MV-4-11 (cell line): ENCODE measurements at regions not wholly inside any gene's neighbourhood (a gene's known extent, or its start where the extent isn't known, plus 50 kb on each side); places are given as distances from the start of the nearest gene placed in this dataset.

ENCODE experiments used
- DNase-seq: peaks from one replicate; lab custom pipeline; 2025; lab: John Stamatoyannopoulos, UW

- DNase-seq = no peak
Observed at GRCh38 chr18:43642727-43643330, 365.5 kb upstream of the SYT4 start.

- no peak for DNase-seq
Observed at GRCh38 chr18:43648002-43648401, 370.7 kb upstream of the SYT4 start.

GRCh38 chr18:43649649-43650357, 372.5 kb upstream of the SYT4 start:
- DNase-seq = no peak

GRCh38 chr18:43650426-43650825, 373.1 kb upstream of the SYT4 start:
- DNase-seq = no peak

GRCh38 chr18:43651057-43651456, 373.8 kb upstream of the SYT4 start:
- DNase-seq = no peak

GRCh38 chr18:43656547-43656946, 379.3 kb upstream of the SYT4 start:
- DNase-seq = no peak

- peak; percentile 1 for DNase-seq
Observed at GRCh38 chr18:43661570-43661969, 384.3 kb upstream of the SYT4 start.

- no peak for DNase-seq
Observed at GRCh38 chr18:43662657-43663056, 385.4 kb upstream of the SYT4 start.

GRCh38 chr18:43663159-43663558, 385.9 kb upstream of the SYT4 start:
- DNase-seq = no peak

GRCh38 chr18:43664487-43665008, 387.3 kb upstream of the SYT4 start:
- DNase-seq = no peak

GRCh38 chr18:43665105-43665788, 388.0 kb upstream of the SYT4 start:
- DNase-seq = no peak

- no peak for DNase-seq
Observed at GRCh38 chr18:43668866-43669265, 391.6 kb upstream of the SYT4 start.

- DNase-seq = no peak
Observed at GRCh38 chr18:43671431-43671830, 394.1 kb upstream of the SYT4 start.

- no peak for DNase-seq
Observed at GRCh38 chr18:43680096-43680495, 402.8 kb upstream of the SYT4 start.

- no peak for DNase-seq
Observed at GRCh38 chr18:43681661-43682060, 404.4 kb upstream of the SYT4 start.

GRCh38 chr18:43682196-43682595, 404.9 kb upstream of the SYT4 start:
- DNase-seq = no peak

GRCh38 chr18:43686709-43687108, 409.4 kb upstream of the SYT4 start:
- DNase-seq = no peak

- DNase-seq = no peak
Observed at GRCh38 chr18:43692099-43692690, 414.9 kb upstream of the SYT4 start.

GRCh38 chr18:43702399-43702798, 425.1 kb upstream of the SYT4 start:
- DNase-seq = no peak

GRCh38 chr18:43703050-43703449, 425.8 kb upstream of the SYT4 start:
- DNase-seq = no peak

- no peak for DNase-seq
Observed at GRCh38 chr18:43705850-43706249, 428.6 kb upstream of the SYT4 start.

- no peak for DNase-seq
Observed at GRCh38 chr18:43710135-43710534, 432.8 kb upstream of the SYT4 start.
